SK-N-SH treated with all-trans-retinoic acid at 6 μM for 48 hours (cell line): ENCODE measurements at regions not wholly inside any gene's neighbourhood (a gene's known extent, or its start where the extent isn't known, plus 50 kb on each side); places are given as distances from the start of the nearest gene placed in this dataset.

Experiments
- ARNTL ChIP-seq: fragments of 450-650 bp; formaldehyde crosslinking; IDR thresholded peaks from 2 replicates; pipeline ENCODE4 v1.5.0; 2020; ENCODE audit warnings: low read depth, mild to moderate bottlenecking, moderate library complexity, borderline replicate concordance
- CREB5 ChIP-seq: fragments of 250-450 bp; sonication (Bioruptor Pico); IDR thresholded peaks from 2 replicates; pipeline ENCODE4 v1.5.1; 2020; ENCODE audit warnings: low read depth, mild to moderate bottlenecking, moderate library complexity
- PPARA ChIP-seq: fragments of 250-450 bp; sonication (Bioruptor Pico); IDR thresholded peaks from 2 replicates; pipeline ENCODE4 v1.5.0; 2020; ENCODE audit warnings: mild to moderate bottlenecking, borderline replicate concordance
- ZFP30 ChIP-seq: fragments of 450-650 bp; formaldehyde crosslinking; IDR thresholded peaks from 2 replicates; pipeline ENCODE4 v1.5.0; 2022; ENCODE audit warnings: mild to moderate bottlenecking, moderate library complexity
- ZNF8 ChIP-seq: fragments of 450-650 bp; formaldehyde crosslinking; IDR thresholded peaks from 2 replicates; pipeline ENCODE4 v1.5.0; 2020; ENCODE audit warnings: mild to moderate bottlenecking, moderate library complexity
- TF ChIP-seq, protein P1 (sequence below): fragments of 250-450 bp; sonication (Bioruptor Pico); IDR thresholded peaks from 2 replicates; pipeline ENCODE4 v1.8.0; 2020; ENCODE audit warnings: mild to moderate bottlenecking, moderate library complexity, borderline replicate concordance

GRCh38 chr9:1535051-1535450 lies 480.1 kb upstream of the SMARCA2 start:
- TF ChIP-seq ZNF8 (CRISPR knock-in tag) (no peak), PPARA (CRISPR knock-in tag) (no peak), ARNTL (no peak), CREB5 (no peak), ZFP30 (CRISPR knock-in tag) (no peak)
- TF ChIP-seq, protein P1, sequence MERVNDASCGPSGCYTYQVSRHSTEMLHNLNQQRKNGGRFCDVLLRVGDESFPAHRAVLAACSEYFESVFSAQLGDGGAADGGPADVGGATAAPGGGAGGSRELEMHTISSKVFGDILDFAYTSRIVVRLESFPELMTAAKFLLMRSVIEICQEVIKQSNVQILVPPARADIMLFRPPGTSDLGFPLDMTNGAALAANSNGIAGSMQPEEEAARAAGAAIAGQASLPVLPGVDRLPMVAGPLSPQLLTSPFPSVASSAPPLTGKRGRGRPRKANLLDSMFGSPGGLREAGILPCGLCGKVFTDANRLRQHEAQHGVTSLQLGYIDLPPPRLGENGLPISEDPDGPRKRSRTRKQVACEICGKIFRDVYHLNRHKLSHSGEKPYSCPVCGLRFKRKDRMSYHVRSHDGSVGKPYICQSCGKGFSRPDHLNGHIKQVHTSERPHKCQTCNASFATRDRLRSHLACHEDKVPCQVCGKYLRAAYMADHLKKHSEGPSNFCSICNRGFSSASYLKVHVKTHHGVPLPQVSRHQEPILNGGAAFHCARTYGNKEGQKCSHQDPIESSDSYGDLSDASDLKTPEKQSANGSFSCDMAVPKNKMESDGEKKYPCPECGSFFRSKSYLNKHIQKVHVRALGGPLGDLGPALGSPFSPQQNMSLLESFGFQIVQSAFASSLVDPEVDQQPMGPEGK (CRISPR knock-in tag): no peak
